HG03159 (cell line): ENCODE measurements at regions not wholly inside any gene's neighbourhood (a gene's known extent, or its start where the extent isn't known, plus 50 kb on each side); places are given as distances from the start of the nearest gene placed in this dataset.

Source experiments
- ATAC-seq: cut with Tn5 transposase; IDR thresholded peaks from one replicate; pipeline ENCODE4 v1.9.1; 2021; ENCODE audit warnings: mild to moderate bottlenecking, moderate library complexity; ENCODE audit not compliant: unreplicated experiment

- no peak for ATAC-seq
Measured at GRCh38 chr15:91517491-91518200, 335.9 kb upstream of the SLCO3A1 start.

- ATAC-seq: no peak
Measured at GRCh38 chr15:91520850-91521249, 332.7 kb upstream of the SLCO3A1 start.

GRCh38 chr15:91521548-91521947, 332.0 kb upstream of the SLCO3A1 start:
- ATAC-seq: no peak

GRCh38 chr15:91521996-91522395, 331.5 kb upstream of the SLCO3A1 start:
- ATAC-seq: no peak

GRCh38 chr15:91522605-91523332, 330.7 kb upstream of the SLCO3A1 start:
- ATAC-seq: no peak

GRCh38 chr15:91523596-91523995, 329.9 kb upstream of the SLCO3A1 start:
- ATAC-seq: no peak

- ATAC-seq: no peak
Measured at GRCh38 chr15:91524534-91524933, 329.0 kb upstream of the SLCO3A1 start.

- ATAC-seq: no peak
Measured at GRCh38 chr15:91525751-91526150, 327.8 kb upstream of the SLCO3A1 start.

- no peak for ATAC-seq
Measured at GRCh38 chr15:91526424-91526823, 327.1 kb upstream of the SLCO3A1 start.

- ATAC-seq: no peak
Measured at GRCh38 chr15:91528801-91529200, 324.7 kb upstream of the SLCO3A1 start.

GRCh38 chr15:91529534-91529933, 324.0 kb upstream of the SLCO3A1 start:
- no peak for ATAC-seq

- ATAC-seq: no peak
Measured at GRCh38 chr15:91530279-91530678, 323.2 kb upstream of the SLCO3A1 start.

- ATAC-seq: no peak
Measured at GRCh38 chr15:91530956-91531582, 322.4 kb upstream of the SLCO3A1 start.

GRCh38 chr15:91534235-91534634, 319.3 kb upstream of the SLCO3A1 start:
- no peak for ATAC-seq

GRCh38 chr15:91534976-91535375, 318.5 kb upstream of the SLCO3A1 start:
- ATAC-seq: no peak

- no peak for ATAC-seq
Measured at GRCh38 chr15:91535856-91536500, 317.5 kb upstream of the SLCO3A1 start.

- no peak for ATAC-seq
Measured at GRCh38 chr15:91537856-91538255, 315.7 kb upstream of the SLCO3A1 start.

- no peak for ATAC-seq
Measured at GRCh38 chr15:91538782-91539181, 314.7 kb upstream of the SLCO3A1 start.

- ATAC-seq: no peak
Measured at GRCh38 chr15:91541286-91541685, 312.2 kb upstream of the SLCO3A1 start.

GRCh38 chr15:91542226-91542625, 311.3 kb upstream of the SLCO3A1 start:
- no peak for ATAC-seq

- no peak for ATAC-seq
Measured at GRCh38 chr15:91547356-91547755, 306.2 kb upstream of the SLCO3A1 start.

- ATAC-seq: no peak
Measured at GRCh38 chr15:91548549-91548948, 305.0 kb upstream of the SLCO3A1 start.
